Neural crest cell (in vitro differentiated cells): ENCODE measurements at regions not wholly inside any gene's neighbourhood (a gene's known extent, or its start where the extent isn't known, plus 50 kb on each side); places are given as distances from the start of the nearest gene placed in this dataset.

Experiments used
- DNase-seq: peaks from one replicate; pipeline ENCODE4 v3.0.0; 2021; ENCODE audit warnings: low read depth, mixed read lengths, low spot score
- H3K27ac Mint-ChIP-seq: one replicate; pipeline ENCODE4 v1.8.0; 2021; ENCODE audit warnings: mild to moderate bottlenecking, mixed read lengths; ENCODE audit not compliant: unreplicated experiment
- H3K27me3 Mint-ChIP-seq: 2 replicates; pipeline ENCODE4 v1.8.0; 2021; ENCODE audit warnings: low read depth, mild to moderate bottlenecking, mixed read lengths
- H3K36me3 Mint-ChIP-seq: 2 replicates; pipeline ENCODE4 v1.8.0; 2021; ENCODE audit warnings: low read depth, mild to moderate bottlenecking, mixed read lengths
- H3K4me1 Mint-ChIP-seq: 2 replicates; pipeline ENCODE4 v1.8.0; 2021; ENCODE audit warnings: mixed read lengths
- H3K4me3 Mint-ChIP-seq: one replicate; pipeline ENCODE4 v1.8.0; 2021; ENCODE audit warnings: mild to moderate bottlenecking, mixed read lengths
- H3K9me3 Mint-ChIP-seq: 2 replicates; pipeline ENCODE4 v1.8.0; 2021; ENCODE audit warnings: mixed read lengths
- TF ChIP-seq, protein P1 (sequence below): fragments of 200-600 bp; sonication (generic); conservative IDR thresholded peaks from 2 replicates; pipeline ENCODE4 v1.5.0; 2021; ENCODE audit warnings: antibody characterized with exemption, mild to moderate bottlenecking

DNA sequence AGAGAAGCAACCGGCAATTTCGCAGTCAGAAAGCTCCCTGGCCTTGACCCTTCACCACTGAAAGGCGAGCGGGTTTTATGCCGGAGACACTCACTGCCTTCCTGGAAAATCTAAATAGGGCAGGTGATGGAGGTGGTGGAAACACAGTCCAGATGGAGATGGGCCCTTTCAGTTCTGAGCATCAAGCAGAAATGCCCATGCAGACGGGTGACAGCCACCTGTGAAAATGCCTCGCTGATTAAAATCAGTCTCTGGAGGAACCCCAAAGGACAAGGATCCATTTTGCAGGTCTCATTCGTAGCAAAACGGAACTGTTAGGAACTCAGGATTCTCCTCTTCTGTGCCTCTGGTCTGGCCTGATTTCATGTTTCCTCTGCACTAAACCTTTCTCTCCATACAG, 74.2 kb downstream of the FZD10 start:
- Mint-ChIP-seq H3K27me3 (peaks cover 24% of the 10 kb centered on the region), H3K27ac (no peak overlapping the region), H3K4me1 (no peaks in the 10 kb centered on the region), H3K36me3 (no peaks in the 10 kb centered on the region), H3K4me3 (no peak overlapping the region), H3K9me3 (peaks cover 10% of the 10 kb centered on the region)
- no peak for DNase-seq
- TF ChIP-seq, protein P1, sequence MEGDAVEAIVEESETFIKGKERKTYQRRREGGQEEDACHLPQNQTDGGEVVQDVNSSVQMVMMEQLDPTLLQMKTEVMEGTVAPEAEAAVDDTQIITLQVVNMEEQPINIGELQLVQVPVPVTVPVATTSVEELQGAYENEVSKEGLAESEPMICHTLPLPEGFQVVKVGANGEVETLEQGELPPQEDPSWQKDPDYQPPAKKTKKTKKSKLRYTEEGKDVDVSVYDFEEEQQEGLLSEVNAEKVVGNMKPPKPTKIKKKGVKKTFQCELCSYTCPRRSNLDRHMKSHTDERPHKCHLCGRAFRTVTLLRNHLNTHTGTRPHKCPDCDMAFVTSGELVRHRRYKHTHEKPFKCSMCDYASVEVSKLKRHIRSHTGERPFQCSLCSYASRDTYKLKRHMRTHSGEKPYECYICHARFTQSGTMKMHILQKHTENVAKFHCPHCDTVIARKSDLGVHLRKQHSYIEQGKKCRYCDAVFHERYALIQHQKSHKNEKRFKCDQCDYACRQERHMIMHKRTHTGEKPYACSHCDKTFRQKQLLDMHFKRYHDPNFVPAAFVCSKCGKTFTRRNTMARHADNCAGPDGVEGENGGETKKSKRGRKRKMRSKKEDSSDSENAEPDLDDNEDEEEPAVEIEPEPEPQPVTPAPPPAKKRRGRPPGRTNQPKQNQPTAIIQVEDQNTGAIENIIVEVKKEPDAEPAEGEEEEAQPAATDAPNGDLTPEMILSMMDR: no peak

DNA sequence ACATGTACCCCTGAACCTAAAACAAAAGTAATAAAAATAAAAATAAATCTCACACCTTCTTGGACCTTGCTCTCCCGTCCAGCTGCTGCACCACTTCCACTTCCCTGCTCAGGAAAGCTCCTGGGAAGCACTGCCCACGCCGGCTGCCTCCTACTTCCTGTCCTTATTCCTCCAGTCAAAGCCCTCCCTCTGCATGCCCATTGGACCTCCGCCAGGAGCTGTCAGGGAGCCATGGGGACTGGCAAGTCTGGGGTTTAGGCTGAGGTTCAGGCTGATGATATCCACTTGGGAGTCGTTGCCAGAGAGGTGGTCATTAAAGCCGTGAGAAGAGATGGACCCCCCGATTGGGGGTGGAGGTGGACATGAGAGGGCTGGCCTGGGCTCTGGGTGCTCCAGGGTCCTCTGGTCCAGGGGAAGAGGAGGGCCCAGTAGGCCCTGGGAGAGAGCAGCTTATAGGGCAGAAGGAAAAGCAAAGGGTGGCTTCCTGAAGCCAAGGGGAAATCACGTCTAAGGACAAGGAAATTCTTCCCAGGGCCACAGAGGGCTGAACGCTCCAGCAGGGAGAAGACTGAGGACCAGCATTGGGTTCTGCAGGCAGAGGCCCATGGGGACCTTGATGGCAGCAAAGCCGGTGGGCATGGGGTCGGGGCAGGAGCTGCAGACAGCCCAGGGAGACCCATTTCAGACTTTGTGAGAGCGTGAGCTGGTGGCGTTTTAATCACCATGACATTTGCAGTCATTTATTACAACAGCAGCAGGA, 78.7 kb downstream of the FZD10 start:
- Mint-ChIP-seq H3K27ac (peak overlapping the region; percentile 48), H3K27me3 (peaks cover 9% of the 10 kb centered on the region), H3K4me3 (no peak overlapping the region), H3K36me3 (no peaks in the 10 kb centered on the region), H3K9me3 (peaks cover 3% of the 10 kb centered on the region), H3K4me1 (no peaks in the 10 kb centered on the region)
- TF ChIP-seq, protein P1: no peak
- no peak for DNase-seq

DNA sequence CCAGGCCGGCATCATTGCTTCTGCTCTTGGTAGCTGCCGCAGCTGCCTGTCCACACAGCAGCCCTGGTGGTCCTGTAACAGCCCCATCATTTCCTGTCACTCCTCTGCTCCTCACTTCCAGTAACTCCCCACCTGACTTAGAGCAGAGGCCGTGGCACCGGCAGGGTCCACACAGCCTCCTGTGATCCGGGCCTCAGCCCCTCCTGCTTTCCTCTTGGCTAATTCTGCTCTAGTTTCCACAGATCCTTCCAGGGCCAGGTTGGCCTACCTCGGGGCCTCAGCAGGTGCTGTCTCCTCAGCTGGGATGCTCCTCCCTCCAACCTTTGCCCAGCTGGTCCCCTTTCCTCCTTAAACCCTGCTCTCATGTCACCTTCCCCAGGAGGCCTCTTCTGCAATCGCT, 80.2 kb downstream of the FZD10 start:
- no peak overlapping the region for H3K4me3 Mint-ChIP-seq
- no peak for DNase-seq
- TF ChIP-seq, protein P1: no peak
- H3K27ac Mint-ChIP-seq: no peak overlapping the region
- peaks cover 4% of the 10 kb centered on the region for H3K9me3 Mint-ChIP-seq
- no peaks in the 10 kb centered on the region for H3K4me1 Mint-ChIP-seq
- H3K36me3 Mint-ChIP-seq: peaks cover 2% of the 10 kb centered on the region
- peaks cover 5% of the 10 kb centered on the region for H3K27me3 Mint-ChIP-seq

DNA sequence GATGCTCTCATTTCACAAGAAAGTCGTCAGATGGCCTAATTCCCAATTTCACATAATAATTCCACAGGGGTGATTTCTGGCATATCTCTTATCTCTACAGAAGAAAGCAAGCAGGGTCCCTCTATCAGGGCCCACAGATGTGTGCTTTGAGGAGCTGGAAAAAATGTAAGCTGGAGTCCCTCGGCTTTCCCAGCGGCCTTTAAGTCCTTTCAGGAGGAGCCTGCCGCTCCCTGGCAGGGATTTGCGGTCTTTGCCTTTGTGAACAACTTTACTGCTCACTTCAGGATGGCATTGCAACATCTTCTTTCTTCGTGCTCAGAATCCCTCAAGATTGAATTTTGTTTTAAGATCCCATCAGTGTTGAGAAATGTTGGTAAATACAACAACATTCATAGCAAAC, 83.0 kb downstream of the FZD10 start:
- H3K27ac Mint-ChIP-seq: no peak overlapping the region
- H3K27me3 Mint-ChIP-seq: peaks cover 3% of the 10 kb centered on the region
- H3K4me1 Mint-ChIP-seq: no peaks in the 10 kb centered on the region
- H3K9me3 Mint-ChIP-seq: peaks cover 11% of the 10 kb centered on the region
- TF ChIP-seq, protein P1: no peak
- no peak overlapping the region for H3K4me3 Mint-ChIP-seq
- DNase-seq: no peak
- H3K36me3 Mint-ChIP-seq: peaks cover 6% of the 10 kb centered on the region

DNA sequence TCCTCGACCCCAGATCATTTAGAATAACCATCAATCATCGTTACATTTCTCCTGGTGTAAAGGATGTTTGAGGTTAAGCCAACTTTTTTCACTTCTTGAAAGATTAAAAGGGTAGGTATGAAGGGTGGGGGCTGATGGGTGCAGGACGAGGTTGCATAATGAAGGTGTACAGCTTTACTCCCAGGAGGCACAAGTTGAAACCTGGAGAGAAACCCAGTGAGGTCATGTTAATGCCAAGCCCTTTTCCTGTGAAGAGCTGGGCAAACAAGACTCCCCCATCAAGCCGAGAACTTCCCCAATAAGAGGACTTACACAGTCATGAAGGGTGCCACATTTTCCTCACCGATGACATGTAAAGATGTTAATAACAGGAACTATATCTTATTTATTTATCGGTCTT, 84.3 kb downstream of the FZD10 start:
- Mint-ChIP-seq H3K27me3 (peaks cover 3% of the 10 kb centered on the region), H3K9me3 (peaks cover 11% of the 10 kb centered on the region), H3K27ac (no peak overlapping the region), H3K4me1 (peaks cover 5% of the 10 kb centered on the region), H3K36me3 (peaks cover 6% of the 10 kb centered on the region), H3K4me3 (no peak overlapping the region)
- no peak for DNase-seq
- TF ChIP-seq, protein P1: no peak
